H9 (cell line): ENCODE measurements at regions not wholly inside any gene's neighbourhood (a gene's known extent, or its start where the extent isn't known, plus 50 kb on each side); places are given as distances from the start of the nearest gene placed in this dataset.

Source experiments
- DNase-seq: peaks from one replicate; pipeline ENCODE4 v3.0.0-alpha.2; 2017
- H2AFZ ChIP-seq: one replicate; pipeline ENCODE4 v1.6.1; 2013; ENCODE audit warnings: mild to moderate bottlenecking, low read length, control low read depth, moderate library complexity
- H2AK5ac ChIP-seq: 2 replicates; pipeline ENCODE4 v1.6.1; 2013; ENCODE audit warnings: low read length, control low read depth, mixed read lengths; ENCODE audit not compliant: insufficient read length
- H2BK120ac ChIP-seq: one replicate; pipeline ENCODE4 v1.6.1; 2013; ENCODE audit warnings: low read depth, mild to moderate bottlenecking, low read length, control low read depth, inconsistent platforms; ENCODE audit not compliant: poor library complexity, severe bottlenecking
- H2BK12ac ChIP-seq: 2 replicates; pipeline ENCODE4 v1.6.1; 2013; ENCODE audit warnings: low read length, control low read depth, mixed read lengths, low read depth; ENCODE audit not compliant: insufficient read length
- H2BK15ac ChIP-seq: 2 replicates; pipeline ENCODE4 v1.6.1; 2013; ENCODE audit warnings: low read depth, low read length, control low read depth
- H2BK20ac ChIP-seq: one replicate; pipeline ENCODE4 v1.6.1; 2013; ENCODE audit warnings: low read depth, mild to moderate bottlenecking, low read length, control low read depth, inconsistent platforms; ENCODE audit not compliant: poor library complexity, severe bottlenecking
- H2BK5ac ChIP-seq: 2 replicates; pipeline ENCODE4 v1.6.1; 2013; ENCODE audit warnings: low read length, control low read depth, mixed read lengths; ENCODE audit not compliant: insufficient read length
- H3K14ac ChIP-seq: 2 replicates; pipeline ENCODE4 v1.6.1; 2013; ENCODE audit warnings: low read length, control low read depth; ENCODE audit not compliant: insufficient read depth
- H3K18ac ChIP-seq: 2 replicates; pipeline ENCODE4 v1.6.1; 2013; ENCODE audit warnings: low read depth, mild to moderate bottlenecking, mixed read lengths, low read length, control low read depth; ENCODE audit not compliant: insufficient read length
- H3K23ac ChIP-seq: 2 replicates; pipeline ENCODE4 v1.6.1; 2013; ENCODE audit warnings: low read length, control low read depth, mixed read lengths, low read depth; ENCODE audit not compliant: insufficient read length
- H3K23me2 ChIP-seq: 2 replicates; pipeline ENCODE4 v1.6.1; 2013; ENCODE audit warnings: low read depth, mild to moderate bottlenecking, mixed read lengths, low read length, control low read depth; ENCODE audit not compliant: insufficient read length, poor library complexity, severe bottlenecking
- H3K27ac ChIP-seq: 2 replicates; pipeline ENCODE4 v1.5.1; 2013; ENCODE audit warnings: low read length, control low read depth, mixed read lengths, low read depth; ENCODE audit not compliant: insufficient read length
- H3K27me3 ChIP-seq: 2 replicates; pipeline ENCODE4 v1.6.1; 2013; ENCODE audit warnings: low read length, control low read depth, inconsistent platforms; ENCODE audit not compliant: insufficient read depth
- H3K4ac ChIP-seq: 2 replicates; pipeline ENCODE4 v1.6.1; 2013; ENCODE audit warnings: low read depth, mild to moderate bottlenecking, control low read depth, inconsistent platforms, low read length, moderate library complexity
- H3K4me1 ChIP-seq: 2 replicates; pipeline ENCODE4 v1.6.1; 2013; ENCODE audit warnings: low read length, control low read depth, inconsistent platforms; ENCODE audit not compliant: insufficient read depth
- H3K4me2 ChIP-seq: 2 replicates; pipeline ENCODE4 v1.6.1; 2013; ENCODE audit warnings: low read length, control low read depth, mixed read lengths; ENCODE audit not compliant: insufficient read length, insufficient read depth
- H3K56ac ChIP-seq: 2 replicates; pipeline ENCODE4 v1.6.1; 2013; ENCODE audit warnings: low read depth, mild to moderate bottlenecking, mixed read lengths, low read length, control low read depth; ENCODE audit not compliant: insufficient read length
- H3K79me1 ChIP-seq: 2 replicates; pipeline ENCODE4 v1.6.1; 2013; ENCODE audit warnings: low read depth, mild to moderate bottlenecking, moderate library complexity, low read length, control low read depth, inconsistent platforms; ENCODE audit not compliant: insufficient read depth, poor library complexity, severe bottlenecking
- H3K79me2 ChIP-seq: 2 replicates; pipeline ENCODE4 v1.6.1; 2013; ENCODE audit warnings: low read length, control low read depth, inconsistent platforms; ENCODE audit not compliant: insufficient read depth
- H3K9ac ChIP-seq: 2 replicates; pipeline ENCODE4 v1.6.1; 2013; ENCODE audit warnings: low read length, control low read depth, mixed read lengths; ENCODE audit not compliant: insufficient read length; ENCODE audit errors: extremely low read depth
- H3K9me3 ChIP-seq: one replicate; pipeline ENCODE4 v1.6.1; 2013; ENCODE audit warnings: low read depth, low read length, inconsistent platforms; ENCODE audit not compliant: control insufficient read depth
- H3T11ph ChIP-seq: one replicate; pipeline ENCODE4 v1.6.1; 2013; ENCODE audit warnings: mild to moderate bottlenecking, low read length, control low read depth, inconsistent platforms
- H4K20me1 ChIP-seq: one replicate; pipeline ENCODE4 v1.6.1; 2013; ENCODE audit not compliant: control insufficient read depth, insufficient read length, insufficient read depth
- H4K5ac ChIP-seq: 2 replicates; pipeline ENCODE4 v1.6.1; 2013; ENCODE audit warnings: low read depth, mild to moderate bottlenecking, mixed read lengths, low read length, control low read depth; ENCODE audit not compliant: insufficient read length
- H4K8ac ChIP-seq: replicated peaks from 2 replicates; pipeline ENCODE4 v1.6.1; 2013; ENCODE audit warnings: low read length, control low read depth, mixed read lengths, low read depth; ENCODE audit not compliant: insufficient read length
- H4K91ac ChIP-seq: 2 replicates; pipeline ENCODE4 v1.6.1; 2013; ENCODE audit warnings: low read depth, mild to moderate bottlenecking, moderate library complexity, mixed read lengths, low read length, control low read depth; ENCODE audit not compliant: insufficient read length
- H3K27ac Mint-ChIP-seq, 3 experiments: 2 replicates in 2 of 3; 3 replicates in 1 of 3; pipeline ENCODE4 v1.8.0; 2020 to 2021; ENCODE audit warnings: mixed read lengths in 3 of 3, mild to moderate bottlenecking in 1 of 3, moderate library complexity in 1 of 3
- H3K27me3 Mint-ChIP-seq: 2 replicates; pipeline ENCODE4 v1.8.0; 2021; ENCODE audit warnings: low read depth, mild to moderate bottlenecking, moderate library complexity, mixed read lengths
- H3K36me3 Mint-ChIP-seq, 3 experiments: 2 replicates in 2 of 3; 3 replicates in 1 of 3; pipeline ENCODE4 v1.8.0; 2020 to 2021; ENCODE audit warnings: low read depth in 3 of 3, mixed read lengths in 3 of 3; ENCODE audit not compliant: insufficient read depth in 1 of 3
- H3K4me1 Mint-ChIP-seq, 2 experiments: 2 replicates each; pipeline ENCODE4 v1.8.0; 2020; ENCODE audit warnings: mixed read lengths in 2 of 2
- H3K4me3 Mint-ChIP-seq, 2 experiments: 2 replicates in 1 of 2; 3 replicates in 1 of 2; pipeline ENCODE4 v1.8.0; 2020 to 2021; ENCODE audit warnings: mild to moderate bottlenecking in 2 of 2, mixed read lengths in 2 of 2, moderate library complexity in 1 of 2
- H3K9me3 Mint-ChIP-seq, 2 experiments: 2 replicates in 1 of 2; 3 replicates in 1 of 2; pipeline ENCODE4 v1.8.0; 2020; ENCODE audit warnings: mild to moderate bottlenecking in 2 of 2, mixed read lengths in 2 of 2, moderate library complexity in 1 of 2
- WGBS: extraction: QIAGEN DNeasy Blood & Tissue Kit; methylation state at CpG from one replicate; pipeline ENCODE4 v1.1.7; 2013; ENCODE audit warnings: missing lambda C conversion rate, low lambda C conversion rate, mixed read lengths; ENCODE audit not compliant: insufficient read length; ENCODE audit errors: extremely low coverage; 5-methylcytosine and 5-hydroxymethylcytosine counted together
- TF ChIP-seq, protein P1 (sequence below): fragments of 200-600 bp; sonication (generic); conservative IDR thresholded peaks from 3 replicates; pipeline ENCODE4 v1.8.0; 2021; ENCODE audit warnings: antibody characterized with exemption, mild to moderate bottlenecking

DNA sequence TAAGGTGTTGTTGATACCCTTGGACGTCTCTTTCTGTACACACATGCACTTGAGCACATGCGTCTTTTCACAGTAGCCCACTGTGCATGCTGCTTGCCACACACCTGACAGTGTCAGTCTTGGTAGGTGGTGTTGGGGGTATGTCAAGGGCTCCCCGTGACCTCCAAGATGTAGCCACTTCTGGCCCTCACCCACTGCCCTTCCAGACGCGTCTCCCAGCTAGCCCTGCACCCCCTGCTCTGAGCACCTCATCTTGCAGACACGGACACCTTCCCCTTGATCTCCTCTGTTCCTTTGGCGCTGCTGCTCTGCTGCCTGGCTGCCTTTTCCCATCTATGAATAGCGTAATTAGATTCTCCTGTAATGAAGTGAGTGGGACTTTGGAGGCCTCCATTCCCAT, 75.2 kb upstream of the TNS3 start:
- WGBS = no CpG with 5 or more reads among the region's 8 CpGs

More for the DNA sequence above, 75.2 kb upstream of the TNS3 start:
- Histone ChIP-seq H4K8ac (no peak overlapping the region), H3K27ac (no peak overlapping the region), H4K91ac (no peak overlapping the region), H2AFZ (no peak overlapping the region), H2BK5ac (no peak overlapping the region), H3K4ac (no peak overlapping the region), H2BK20ac (no peak overlapping the region), H4K5ac (no peak overlapping the region), H3K27me3 (no peaks in the 10 kb centered on the region), H4K20me1 (no peaks in the 10 kb centered on the region), H3K9ac (no peak overlapping the region), H3K23me2 (no peaks in the 10 kb centered on the region), H3K4me2 (no peak overlapping the region), H3K14ac (no peak overlapping the region; the same call in 1 of the 2 replicates), H3K56ac (no peak overlapping the region), H3T11ph (no peak overlapping the region), H3K9me3 (no peaks in the 10 kb centered on the region), H3K18ac (no peak overlapping the region), H2AK5ac (no peak overlapping the region), H2BK120ac (no peak overlapping the region), H3K79me1 (no peaks in the 10 kb centered on the region), H2BK15ac (no peak overlapping the region), H2BK12ac (no peak overlapping the region), H3K4me1 (no peaks in the 10 kb centered on the region; the same call in 1 of the 2 replicates), H3K23ac (no peak overlapping the region), H3K79me2 (no peaks in the 10 kb centered on the region)
- Mint-ChIP-seq H3K4me3 (no peak overlapping the region), H3K27me3 (no peaks in the 10 kb centered on the region), H3K36me3 (no peaks in the 10 kb centered on the region), H3K9me3 (no peaks in the 10 kb centered on the region), H3K27ac (peak overlapping the region in 1 of 3 experiments; percentile 65; a peak in 1 of 7 replicates), H3K4me1 (peaks cover 27 to 28% of the 10 kb centered on the region in 2 experiments)
- TF ChIP-seq, protein P1, sequence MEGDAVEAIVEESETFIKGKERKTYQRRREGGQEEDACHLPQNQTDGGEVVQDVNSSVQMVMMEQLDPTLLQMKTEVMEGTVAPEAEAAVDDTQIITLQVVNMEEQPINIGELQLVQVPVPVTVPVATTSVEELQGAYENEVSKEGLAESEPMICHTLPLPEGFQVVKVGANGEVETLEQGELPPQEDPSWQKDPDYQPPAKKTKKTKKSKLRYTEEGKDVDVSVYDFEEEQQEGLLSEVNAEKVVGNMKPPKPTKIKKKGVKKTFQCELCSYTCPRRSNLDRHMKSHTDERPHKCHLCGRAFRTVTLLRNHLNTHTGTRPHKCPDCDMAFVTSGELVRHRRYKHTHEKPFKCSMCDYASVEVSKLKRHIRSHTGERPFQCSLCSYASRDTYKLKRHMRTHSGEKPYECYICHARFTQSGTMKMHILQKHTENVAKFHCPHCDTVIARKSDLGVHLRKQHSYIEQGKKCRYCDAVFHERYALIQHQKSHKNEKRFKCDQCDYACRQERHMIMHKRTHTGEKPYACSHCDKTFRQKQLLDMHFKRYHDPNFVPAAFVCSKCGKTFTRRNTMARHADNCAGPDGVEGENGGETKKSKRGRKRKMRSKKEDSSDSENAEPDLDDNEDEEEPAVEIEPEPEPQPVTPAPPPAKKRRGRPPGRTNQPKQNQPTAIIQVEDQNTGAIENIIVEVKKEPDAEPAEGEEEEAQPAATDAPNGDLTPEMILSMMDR = no peak
- DNase-seq = no peak
